Heart right ventricle (tissue), 16 donors: ENCODE measurements at regions not wholly inside any gene's neighbourhood (a gene's known extent, or its start where the extent isn't known, plus 50 kb on each side); places are given as distances from the start of the nearest gene placed in this dataset.

Source experiments
- ATAC-seq, 8 donors: fragments of 200-7000 bp; cut with Tn5 transposase; one replicate each; pipeline ENCODE4 v1.9.1; 2020; ENCODE audit warnings: mild to moderate bottlenecking in 8 of 8, moderate library complexity in 8 of 8, moderate number of reproducible peaks in 1 of 8
- DNase-seq, 2 donors: peaks; one replicate each; pipeline ENCODE4 v3.0.0-alpha.2; 2020
- H3K27ac ChIP-seq, 10 donors: fragments of 200-600 bp; sonication (generic) in 2 of 10; one replicate each; pipeline versions ENCODE4 v1.5.0 to v1.8.0; 2020 to 2022; ENCODE audit warnings: mild to moderate bottlenecking in 3 of 10
- H3K27me3 ChIP-seq, 7 donors: fragments of 200-600 bp; one replicate each; pipeline ENCODE4 v1.8.0; 2021 to 2022; ENCODE audit warnings: mild to moderate bottlenecking in 2 of 7
- H3K36me3 ChIP-seq, 9 donors: fragments of 200-600 bp; sonication (generic) in 1 of 9; one replicate each; pipeline versions ENCODE4 v1.5.0 to v1.8.0; 2020 to 2022; ENCODE audit warnings: mild to moderate bottlenecking in 2 of 9
- H3K4me1 ChIP-seq, 9 donors: fragments of 200-600 bp; sonication (generic) in 1 of 9; one replicate each; pipeline versions ENCODE4 v1.5.0 to v1.8.0; 2020 to 2022; ENCODE audit warnings: mild to moderate bottlenecking in 4 of 9
- H3K4me3 ChIP-seq, 10 donors: fragments of 200-600 bp; sonication (generic) in 2 of 10; one replicate each; pipeline versions ENCODE4 v1.5.0 to v1.8.0; 2020 to 2022; ENCODE audit warnings: mild to moderate bottlenecking in 7 of 10, moderate library complexity in 2 of 10
- H3K9me3 ChIP-seq, 11 donors: fragments of 200-600 bp in 10 of 11; sonication (generic) in 2 of 11; one replicate each; pipeline versions ENCODE4 v1.5.0 to v1.8.0; 2013 to 2022; ENCODE audit warnings: mild to moderate bottlenecking in 2 of 11, control low read depth in 1 of 11, moderate library complexity in 1 of 11
- CTCF ChIP-seq, 9 donors: fragments of 200-600 bp; sonication (generic) in 2 of 9; IDR thresholded peaks; one replicate each; pipeline versions ENCODE4 v1.5.0 to v1.8.0; 2021 to 2022; ENCODE audit warnings: antibody characterized with exemption in 9 of 9, mild to moderate bottlenecking in 5 of 9, moderate library complexity in 1 of 9
- WGBS, 2 donors: extraction: QIAGEN DNeasy Blood & Tissue Kit; methylation state at CpG; one replicate each; pipeline ENCODE4 v1.1.7; 2013; ENCODE audit warnings: inconsistent platforms in 1 of 2; 5-methylcytosine and 5-hydroxymethylcytosine counted together
- intact Hi-C, 10 donors: fragments of 100-400 bp; cut with DNase I; formaldehyde crosslinking; loops; one replicate each; pipeline versions ENCODE4 v1.11.1 to v1.14.2; 2022
- donor health status: Arrhythmogenic right ventricular cardiomyopathy.
- donor health status: ischemic (EF 13 %, LVEDD 7.1; RV severe dilation, severe dysfunction).
- donor health status: healthy with polysubstance abuse.
- donor health status: DM: no; HTN: yes; CAD: no.
- donor health status: DM: no; HTN: no; CAD: no.
- donor health status: ischemic (EF 25% LVEDD 6.9; RV normal size, moderate dysfunction).
- donor health status: ischemic (EF 25% LVEDD 5.7; RV mildly dilated, moderate dysfunction).
- donor health status: healthy.
- donor health status: DM: yes; HTN: yes; CAD: no.
- donor health status: Ischemic cardiomyopathy.
- donor health status: ischemic (EF 35%, LVEDD 5.7; RV mildly dilated, moderate dysfunction).
- donor health status: nonischemic (EF 11% LVEDD 7.7; RV severe dilation, severe dysfunction).
- donor health status: DM: yes; HTN: yes; CAD: no.
- donor health status: PGD.
- donor health status: ischemic (EF 29% LVEDD 5.4; RV normal size, mild dysfunction).
- donor health status: nonischemic (EF 23%, LVEDD 6.1; RV moderate dilation, normal function).

GRCh38 chr15:95215017-95215416 is 983.7 kb downstream of the MCTP2 start:
- H3K36me3 ChIP-seq, result no peaks in the 10 kb centered on the region

GRCh38 chr15:95226835-95227234 is 995.5 kb downstream of the MCTP2 start:
- TF ChIP-seq CTCF (IDR thresholded peaks at IDR 0.05), result no peak
- peaks cover 0 to 31% (median 12%) of the 10 kb centered on the region in 11 donors for H3K9me3 ChIP-seq
- no peak overlapping the region for H3K27ac ChIP-seq
- no peaks in the 10 kb centered on the region for H3K27me3 ChIP-seq
- WGBS, 2 donors, result 89 to 92% methylated on average over 5 of the region's 5 CpGs
- intact Hi-C loops, result no loop called here
- no peak for DNase-seq
- no peaks in the 10 kb centered on the region for H3K4me1 ChIP-seq
- no peak for ATAC-seq
- H3K4me3 ChIP-seq, result no peak overlapping the region
- no peaks in the 10 kb centered on the region for H3K36me3 ChIP-seq

More at GRCh38 chr15:95215017-95215416, 983.7 kb downstream of the MCTP2 start:
- DNase-seq (no peak), ATAC-seq (no peak)
- Histone ChIP-seq H3K4me1 (no peaks in the 10 kb centered on the region), H3K27me3 (no peaks in the 10 kb centered on the region), H3K27ac (no peak overlapping the region), H3K4me3 (no peak overlapping the region), H3K9me3 (peaks cover 0 to 33% (median 14%) of the 10 kb centered on the region in 11 donors)
- no peak for TF ChIP-seq CTCF (IDR thresholded peaks at IDR 0.05)
- intact Hi-C loops, result no loop called here

GRCh38 chr15:95227235-95227634 is 995.9 kb downstream of the MCTP2 start:
- Histone ChIP-seq H3K4me1 (no peaks in the 10 kb centered on the region), H3K4me3 (no peak overlapping the region), H3K27ac (no peak overlapping the region), H3K27me3 (no peaks in the 10 kb centered on the region), H3K36me3 (no peaks in the 10 kb centered on the region), H3K9me3 (peaks cover 0 to 34% (median 12%) of the 10 kb centered on the region in 11 donors)
- no peak for TF ChIP-seq CTCF (IDR thresholded peaks at IDR 0.05)
- DNase-seq (no peak), ATAC-seq (no peak)
- 71% methylated on average over 3 of the region's 3 CpGs for WGBS, 2 donors
- intact Hi-C loops, result no loop called here

GRCh38 chr15:95228856-95229555 is 997.6 kb downstream of the MCTP2 start:
- DNase-seq (no peak), ATAC-seq (no peak)
- Histone ChIP-seq H3K36me3 (no peaks in the 10 kb centered on the region), H3K27me3 (no peaks in the 10 kb centered on the region), H3K27ac (no peak overlapping the region), H3K9me3 (peaks cover 0 to 20% (median 0%) of the 10 kb centered on the region in 11 donors), H3K4me1 (no peaks in the 10 kb centered on the region), H3K4me3 (no peak overlapping the region)
- intact Hi-C loops, result no loop called here
- WGBS, 2 donors, result 87 to 93% methylated on average over 3 of the region's 3 CpGs
- no peak for TF ChIP-seq CTCF (IDR thresholded peaks at IDR 0.05)
